Progenitor cell of endocrine pancreas (in vitro differentiated cells): ENCODE measurements at regions not wholly inside any gene's neighbourhood (a gene's known extent, or its start where the extent isn't known, plus 50 kb on each side); places are given as distances from the start of the nearest gene placed in this dataset.

Experiments used
- DNase-seq: peaks from one replicate; pipeline ENCODE4 v3.0.0; 2021; ENCODE audit warnings: low spot score; ENCODE audit not compliant: unreplicated experiment
- H3K27ac Mint-ChIP-seq: 2 replicates; pipeline ENCODE4 v1.8.0; 2021; ENCODE audit warnings: mild to moderate bottlenecking, moderate library complexity, mixed read lengths
- H3K27me3 Mint-ChIP-seq: 2 replicates; pipeline ENCODE4 v1.8.0; 2021; ENCODE audit warnings: mixed read lengths
- H3K36me3 Mint-ChIP-seq: 2 replicates; pipeline ENCODE4 v1.8.0; 2022; ENCODE audit warnings: mixed read lengths; ENCODE audit not compliant: insufficient read depth
- H3K4me1 Mint-ChIP-seq: 2 replicates; pipeline ENCODE4 v1.8.0; 2021; ENCODE audit warnings: low read depth, mixed read lengths
- H3K4me3 Mint-ChIP-seq: 2 replicates; pipeline ENCODE4 v1.8.0; 2021; ENCODE audit warnings: low read depth, mild to moderate bottlenecking, moderate library complexity, mixed read lengths
- H3K9me3 Mint-ChIP-seq: 2 replicates; pipeline ENCODE4 v1.8.0; 2021; ENCODE audit warnings: low read depth, mixed read lengths
- TF ChIP-seq, protein P1 (sequence below): fragments of 200-600 bp; sonication (generic); IDR thresholded peaks from one replicate; pipeline ENCODE4 v1.5.0; 2021; ENCODE audit warnings: antibody characterized with exemption, mild to moderate bottlenecking; ENCODE audit not compliant: unreplicated experiment

DNA sequence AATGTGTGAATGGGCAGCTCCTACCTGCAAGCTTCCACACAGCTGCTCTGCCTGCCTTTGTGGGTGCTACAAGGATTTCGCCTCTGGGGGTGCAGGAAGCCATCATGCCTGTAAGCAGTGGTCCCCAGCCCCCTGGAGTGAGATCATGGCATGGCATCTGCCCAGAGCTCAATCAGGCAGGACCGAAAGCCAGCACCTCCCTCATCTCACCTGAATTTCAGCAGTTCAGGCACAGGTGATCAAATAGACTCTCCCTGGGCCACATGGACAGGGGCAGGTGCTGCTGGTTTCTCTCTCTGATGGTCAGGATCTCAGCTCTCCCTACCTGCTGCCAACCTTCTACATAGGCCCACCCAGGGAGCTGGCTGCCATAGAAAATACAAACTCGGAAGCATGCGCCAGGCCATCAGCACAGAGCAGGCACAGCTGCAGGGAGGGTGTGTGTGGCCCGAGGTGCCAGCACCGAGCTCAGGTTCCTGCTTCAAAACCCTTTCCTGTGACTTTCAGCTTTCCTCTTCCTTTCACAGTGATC, 133.2 kb upstream of the ID2 start:
- TF ChIP-seq, protein P1, sequence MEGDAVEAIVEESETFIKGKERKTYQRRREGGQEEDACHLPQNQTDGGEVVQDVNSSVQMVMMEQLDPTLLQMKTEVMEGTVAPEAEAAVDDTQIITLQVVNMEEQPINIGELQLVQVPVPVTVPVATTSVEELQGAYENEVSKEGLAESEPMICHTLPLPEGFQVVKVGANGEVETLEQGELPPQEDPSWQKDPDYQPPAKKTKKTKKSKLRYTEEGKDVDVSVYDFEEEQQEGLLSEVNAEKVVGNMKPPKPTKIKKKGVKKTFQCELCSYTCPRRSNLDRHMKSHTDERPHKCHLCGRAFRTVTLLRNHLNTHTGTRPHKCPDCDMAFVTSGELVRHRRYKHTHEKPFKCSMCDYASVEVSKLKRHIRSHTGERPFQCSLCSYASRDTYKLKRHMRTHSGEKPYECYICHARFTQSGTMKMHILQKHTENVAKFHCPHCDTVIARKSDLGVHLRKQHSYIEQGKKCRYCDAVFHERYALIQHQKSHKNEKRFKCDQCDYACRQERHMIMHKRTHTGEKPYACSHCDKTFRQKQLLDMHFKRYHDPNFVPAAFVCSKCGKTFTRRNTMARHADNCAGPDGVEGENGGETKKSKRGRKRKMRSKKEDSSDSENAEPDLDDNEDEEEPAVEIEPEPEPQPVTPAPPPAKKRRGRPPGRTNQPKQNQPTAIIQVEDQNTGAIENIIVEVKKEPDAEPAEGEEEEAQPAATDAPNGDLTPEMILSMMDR = peak; percentile 32
- DNase-seq = no peak
- Mint-ChIP-seq H3K27me3 (peaks cover 9% of the 10 kb centered on the region), H3K9me3 (no peaks in the 10 kb centered on the region), H3K4me1 (peaks cover 3% of the 10 kb centered on the region), H3K27ac (no peak overlapping the region), H3K36me3 (no peaks in the 10 kb centered on the region), H3K4me3 (no peak overlapping the region)

DNA sequence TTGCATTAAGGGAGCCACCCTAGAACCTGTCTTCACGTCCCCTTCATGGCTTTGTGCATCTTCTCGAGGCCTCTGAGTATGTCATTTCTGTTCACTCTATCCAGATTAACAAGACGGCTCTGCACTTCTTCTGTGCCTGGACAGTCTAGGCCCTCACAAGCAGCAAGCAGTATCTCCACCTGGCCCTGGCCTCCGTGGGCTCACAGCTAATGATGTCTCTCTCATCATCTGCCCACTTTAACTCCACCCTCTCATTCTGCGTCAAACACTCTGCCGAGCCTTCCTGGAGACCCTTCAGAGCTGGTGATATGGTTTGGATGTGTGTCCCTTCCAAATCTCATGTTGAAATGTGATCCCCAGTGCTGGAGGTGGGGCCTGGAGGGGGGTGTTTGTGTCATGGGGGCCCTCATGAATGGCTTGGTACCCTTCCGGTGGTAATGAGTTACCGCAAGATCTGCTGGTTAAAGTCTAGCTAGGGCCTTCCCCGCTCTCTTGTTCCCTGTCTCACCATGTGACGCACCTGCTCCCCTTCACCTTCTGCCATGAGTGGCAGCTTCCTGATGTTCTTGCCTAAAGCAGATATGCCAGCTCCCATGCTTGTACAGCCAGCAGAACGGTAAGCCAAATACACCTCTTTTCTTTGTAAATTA, 132.5 kb upstream of the ID2 start:
- Mint-ChIP-seq H3K4me3 (no peak overlapping the region), H3K9me3 (no peaks in the 10 kb centered on the region)

DNA sequence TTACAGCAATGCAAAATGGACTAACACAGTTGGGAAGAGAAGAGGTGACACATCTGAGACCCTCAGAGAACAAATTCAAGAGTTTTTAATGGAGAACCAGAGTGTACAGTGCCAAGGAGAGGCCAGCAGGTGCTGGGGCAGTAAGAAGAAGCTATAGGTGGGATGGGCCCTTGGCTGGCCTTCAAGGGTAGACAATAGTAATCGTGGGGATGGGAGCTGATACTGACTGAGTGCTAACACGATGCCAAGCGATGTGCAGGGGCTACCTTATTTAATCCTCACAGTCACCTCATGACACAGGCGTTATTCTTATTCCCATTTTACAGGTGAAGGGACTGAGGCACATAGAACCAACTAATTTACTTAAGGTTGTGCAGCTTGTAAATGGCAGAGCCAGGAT, 131.9 kb upstream of the ID2 start:
- Mint-ChIP-seq H3K4me1 (peaks cover 3% of the 10 kb centered on the region), H3K27me3 (peaks cover 9% of the 10 kb centered on the region), H3K36me3 (no peaks in the 10 kb centered on the region), H3K4me3 (no peak overlapping the region), H3K9me3 (no peaks in the 10 kb centered on the region), H3K27ac (no peak overlapping the region)
- no peak for DNase-seq
- TF ChIP-seq, protein P1 = no peak

More for the DNA sequence above, 132.5 kb upstream of the ID2 start:
- no peak for DNase-seq
- peaks cover 3% of the 10 kb centered on the region for H3K4me1 Mint-ChIP-seq
- no peak overlapping the region for H3K27ac Mint-ChIP-seq
- no peaks in the 10 kb centered on the region for H3K36me3 Mint-ChIP-seq
- TF ChIP-seq, protein P1 = no peak
- H3K27me3 Mint-ChIP-seq = peaks cover 9% of the 10 kb centered on the region

DNA sequence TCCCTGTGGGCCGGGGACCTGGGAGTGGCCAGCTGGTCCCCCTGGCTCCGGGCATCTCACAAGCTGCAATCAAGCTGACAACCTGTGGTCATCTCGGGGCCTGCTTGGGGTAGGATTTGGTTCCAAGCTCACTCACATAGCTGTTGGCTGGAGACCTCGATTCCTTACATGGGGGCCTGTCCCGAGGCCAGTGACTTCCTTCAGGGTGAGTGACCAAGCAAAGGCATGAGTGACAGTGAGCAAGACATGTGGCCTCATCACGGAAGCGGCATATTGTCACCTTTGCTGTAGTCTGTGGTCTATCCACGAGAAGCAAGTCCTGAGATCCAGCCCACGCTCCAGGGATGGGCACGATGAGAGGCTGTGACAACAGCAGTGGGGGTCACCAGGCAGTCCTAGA, 131.4 kb upstream of the ID2 start:
- peaks cover 9% of the 10 kb centered on the region for H3K27me3 Mint-ChIP-seq
- H3K4me3 Mint-ChIP-seq = no peak overlapping the region
- peaks cover 3% of the 10 kb centered on the region for H3K4me1 Mint-ChIP-seq
- no peaks in the 10 kb centered on the region for H3K36me3 Mint-ChIP-seq
- H3K9me3 Mint-ChIP-seq = peaks cover 4% of the 10 kb centered on the region
- DNase-seq = no peak
- TF ChIP-seq, protein P1 = no peak
- no peak overlapping the region for H3K27ac Mint-ChIP-seq

DNA sequence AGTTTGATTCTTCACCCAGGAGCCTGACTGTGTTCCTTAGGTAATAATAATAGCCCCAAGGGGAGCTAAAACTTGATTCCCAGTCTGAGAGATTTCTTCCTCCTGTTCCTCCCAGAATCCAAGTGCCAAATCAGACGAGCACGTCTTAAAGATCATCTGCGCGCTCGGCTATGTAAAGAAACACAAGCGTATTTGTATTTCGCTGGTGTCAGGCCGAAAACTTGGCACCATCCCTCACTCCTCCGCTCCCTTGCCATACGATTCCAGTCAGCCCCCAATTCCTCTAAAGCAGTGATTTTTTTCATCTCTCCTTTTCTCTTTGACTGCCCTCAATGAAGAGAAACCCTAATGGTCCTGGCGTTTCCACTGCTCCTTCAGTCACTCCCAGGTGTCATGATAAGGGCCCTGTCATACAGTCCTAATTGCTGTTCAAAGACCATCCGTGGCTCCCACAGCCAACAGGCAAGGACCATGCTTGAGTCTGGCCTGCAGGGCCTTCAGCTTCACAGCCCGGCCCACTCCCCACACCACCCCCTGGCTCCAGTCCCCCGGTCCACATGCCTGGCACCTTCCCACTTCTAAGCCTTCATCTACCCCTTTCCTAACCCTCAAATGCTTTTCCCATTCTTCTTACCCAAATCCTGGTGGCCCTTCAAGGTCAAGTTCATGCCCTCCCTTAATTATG, 130.8 kb upstream of the ID2 start:
- DNase-seq = no peak

More for the DNA sequence above, 130.8 kb upstream of the ID2 start:
- no peak overlapping the region for H3K27ac Mint-ChIP-seq
- peaks cover 9% of the 10 kb centered on the region for H3K27me3 Mint-ChIP-seq
- H3K4me3 Mint-ChIP-seq = no peak overlapping the region
- H3K9me3 Mint-ChIP-seq = peaks cover 4% of the 10 kb centered on the region
- TF ChIP-seq, protein P1 = no peak
- H3K36me3 Mint-ChIP-seq = no peaks in the 10 kb centered on the region
- H3K4me1 Mint-ChIP-seq = peaks cover 3% of the 10 kb centered on the region
